Activated CD4-positive, alpha-beta T cell treated with anti-CD3 and anti-CD28 coated beads, Interleukin-2, Interleukin-4, amounts not matched to agents 100 ng/mL and 50 ng/mL, durations not matched to agents 16 hours and 8 hours (primary cell): ENCODE measurements at regions not wholly inside any gene's neighbourhood (a gene's known extent, or its start where the extent isn't known, plus 50 kb on each side); places are given as distances from the start of the nearest gene placed in this dataset.

Source experiments
- DNase-seq: peaks from one replicate; pipeline ENCODE4 v3.0.0-alpha.2; 2020; ENCODE audit warnings: low spot score

GRCh38 chr6:1087154-1087843 lies 224.6 kb upstream of the FOXQ1 start:
- DNase-seq: no peak

- DNase-seq: no peak
Measured at GRCh38 chr6:1086446-1087153, 225.3 kb upstream of the FOXQ1 start.

GRCh38 chr6:1082285-1082935 lies 229.5 kb upstream of the FOXQ1 start:
- no peak for DNase-seq

GRCh38 chr6:1081551-1082284 lies 230.2 kb upstream of the FOXQ1 start:
- DNase-seq: no peak

GRCh38 chr6:1080453-1081337 lies 231.2 kb upstream of the FOXQ1 start:
- no peak for DNase-seq

- no peak for DNase-seq
Measured at GRCh38 chr6:1079525-1079924, 232.4 kb upstream of the FOXQ1 start.

GRCh38 chr6:1077478-1078416 lies 234.2 kb upstream of the FOXQ1 start:
- no peak for DNase-seq

- DNase-seq: no peak
Measured at GRCh38 chr6:1076531-1077459, 235.1 kb upstream of the FOXQ1 start.

GRCh38 chr6:1075880-1076279 lies 236.0 kb upstream of the FOXQ1 start:
- no peak for DNase-seq

GRCh38 chr6:1075444-1075843 lies 236.5 kb upstream of the FOXQ1 start:
- DNase-seq: no peak

DNA sequence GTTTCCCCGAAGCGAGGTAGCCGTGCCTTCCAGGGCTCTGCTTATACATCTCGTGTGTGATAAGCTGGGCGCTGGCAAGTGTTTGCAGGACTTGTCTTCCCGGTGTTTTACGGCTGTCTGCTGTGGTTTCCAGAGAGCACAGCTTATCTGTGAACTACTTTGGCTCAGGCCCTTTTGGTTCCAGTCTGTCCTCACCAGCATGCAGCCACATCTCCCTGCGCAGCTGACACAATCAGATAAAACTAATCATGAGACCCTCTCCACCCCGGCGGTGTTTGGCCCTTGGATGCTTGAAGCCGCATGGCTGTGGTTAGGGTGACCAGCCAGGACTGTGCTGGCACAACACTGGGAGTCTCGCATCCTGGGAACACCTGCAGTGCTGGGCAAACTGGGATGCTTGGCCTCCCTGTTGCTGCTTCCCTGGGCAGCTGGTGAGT lies 241.8 kb upstream of the FOXQ1 start:
- DNase-seq: no peak

- no peak for DNase-seq
Measured at GRCh38 chr6:1068905-1069304, 243.0 kb upstream of the FOXQ1 start.

DNA sequence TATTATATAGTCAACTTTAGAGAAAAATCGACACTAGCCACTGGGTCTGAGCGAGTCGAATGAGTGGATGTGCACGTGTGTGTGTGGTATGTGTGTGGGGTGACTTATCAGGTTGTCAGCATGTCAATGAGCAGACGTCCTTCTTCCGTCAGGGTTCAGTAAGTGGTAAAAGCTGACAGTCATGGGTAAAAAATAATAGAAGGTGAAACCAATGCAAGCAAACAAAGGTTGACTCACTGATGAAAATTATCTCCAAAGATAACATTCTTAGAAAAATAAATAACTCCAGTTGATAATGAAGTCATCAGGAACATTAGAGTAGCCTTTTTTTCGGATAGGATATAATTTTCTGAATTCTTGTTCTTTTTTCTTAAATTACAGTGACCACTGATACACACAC lies 243.8 kb upstream of the FOXQ1 start:
- DNase-seq: no peak

DNA sequence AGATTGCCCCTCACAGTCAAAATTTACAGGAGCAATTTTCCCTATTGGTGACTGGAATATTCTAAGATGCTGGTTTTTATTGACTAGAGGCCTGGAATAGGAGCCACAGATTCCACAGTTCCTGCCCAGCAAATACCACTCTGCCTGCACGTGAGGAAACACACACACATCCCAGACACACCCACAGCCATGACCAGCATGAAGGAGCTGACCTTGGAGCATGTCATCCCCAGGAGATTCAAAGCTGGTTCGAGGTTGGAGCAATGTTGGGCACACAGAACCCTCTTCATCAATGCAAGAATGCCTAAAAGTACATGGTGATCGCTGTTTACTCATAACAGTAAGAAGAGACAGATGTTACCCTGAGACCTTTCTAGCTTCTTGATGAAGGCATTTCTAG lies 244.6 kb upstream of the FOXQ1 start:
- DNase-seq: no peak

DNA sequence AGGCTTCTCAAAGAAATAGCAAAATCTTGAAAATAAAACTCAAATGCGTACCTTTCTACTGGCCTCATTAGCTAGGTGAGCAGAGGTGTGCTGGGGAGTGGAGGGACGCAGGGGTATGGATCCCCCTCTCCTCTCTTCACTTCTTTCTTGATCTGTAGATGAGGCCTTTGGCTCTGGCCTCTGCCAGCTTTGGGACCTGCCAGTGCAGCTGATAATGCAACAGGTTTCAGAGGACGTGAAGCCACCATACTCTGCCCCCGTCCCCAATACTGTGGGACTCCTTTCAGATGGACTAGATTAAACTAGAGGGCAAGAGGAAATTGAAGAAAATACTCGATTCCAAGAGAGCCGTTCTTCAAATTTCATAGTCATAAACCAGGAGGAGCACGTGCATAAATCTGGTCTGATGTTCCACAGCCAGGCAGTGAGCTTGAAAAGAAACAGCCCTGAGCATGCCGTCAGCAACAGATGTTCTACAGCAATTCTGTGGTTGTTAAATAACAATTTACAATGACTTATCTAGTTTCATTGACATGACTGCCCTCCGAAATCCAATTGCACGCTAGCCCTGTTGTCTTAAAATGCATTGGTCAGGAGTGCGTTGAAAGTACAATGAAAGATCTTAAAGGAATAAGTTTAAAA lies 245.3 kb upstream of the FOXQ1 start:
- DNase-seq: no peak

DNA sequence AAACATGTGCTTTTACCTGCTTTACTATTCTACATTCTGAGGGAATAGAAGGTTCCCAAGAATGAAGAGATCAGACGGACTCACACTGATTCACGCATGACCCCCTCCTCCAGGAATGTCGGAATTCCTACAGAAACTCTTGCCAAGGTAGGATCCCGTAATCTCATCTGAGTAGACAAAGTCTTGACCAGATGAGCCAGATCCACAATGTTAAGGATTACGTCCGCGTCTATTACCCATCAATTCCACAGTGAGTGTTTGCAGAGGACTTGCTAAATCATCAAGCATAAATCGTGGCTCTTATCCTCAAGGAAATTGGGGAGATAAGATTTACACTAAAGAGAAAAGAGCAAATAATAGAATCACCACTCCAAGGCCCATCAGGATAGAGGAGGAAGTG lies 245.9 kb upstream of the FOXQ1 start:
- DNase-seq: no peak

DNA sequence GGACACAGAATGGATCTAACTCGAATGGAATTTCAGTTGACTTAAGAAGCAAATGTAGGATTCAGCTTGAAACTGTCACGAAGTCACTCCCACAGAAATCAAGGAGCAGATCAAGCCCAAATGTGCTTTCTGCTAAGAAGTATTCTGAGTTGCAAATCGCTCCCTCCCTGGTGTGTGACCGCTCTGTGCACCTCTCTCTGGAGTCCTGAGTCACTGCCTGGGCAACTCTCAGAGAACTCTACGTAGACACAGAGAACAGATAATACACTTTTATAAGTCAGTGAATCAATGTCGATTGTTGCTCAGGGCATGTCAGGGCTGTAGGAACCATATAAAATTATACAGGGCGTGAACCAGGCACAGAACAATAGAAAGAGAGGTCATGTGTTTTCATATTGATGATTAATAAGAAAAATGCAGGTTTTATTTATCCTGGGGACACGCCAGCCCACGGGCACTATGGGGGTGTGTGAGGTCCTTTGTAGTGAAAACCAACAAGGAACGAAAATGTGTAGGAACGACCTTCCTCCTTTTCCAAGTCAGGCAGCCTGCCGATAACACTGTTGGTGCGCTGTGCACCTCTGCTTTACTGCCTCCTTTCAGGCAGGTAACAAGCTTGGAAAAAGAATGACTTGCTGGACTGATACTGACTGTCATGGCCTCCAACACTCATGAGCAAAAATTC lies 248.1 kb upstream of the FOXQ1 start:
- no peak for DNase-seq
